GM12891 (cell line): ENCODE measurements at regions not wholly inside any gene's neighbourhood (a gene's known extent, or its start where the extent isn't known, plus 50 kb on each side); places are given as distances from the start of the nearest gene placed in this dataset.

Experiments
- PAX5 ChIP-seq: IDR thresholded peaks from 2 replicates; pipeline ENCODE4 v1.6.1; 2011; ENCODE audit warnings: low read length, moderate library complexity, mild to moderate bottlenecking; ENCODE audit not compliant: insufficient read depth, severe bottlenecking
- POLR2A ChIP-seq: IDR thresholded peaks from 2 replicates; pipeline ENCODE4 v1.6.1; 2011; ENCODE audit warnings: low read depth, low read length, control low read depth
- POLR2AphosphoS5 ChIP-seq: IDR thresholded peaks from 2 replicates; pipeline ENCODE4 v1.6.1; 2011; ENCODE audit warnings: low read depth, low read length, control low read depth
- POU2F2 ChIP-seq: IDR thresholded peaks from 2 replicates; pipeline ENCODE4 v1.6.1; 2011; ENCODE audit warnings: low read depth, mild to moderate bottlenecking, control low read depth, low read length, moderate library complexity
- SPI1 ChIP-seq: IDR thresholded peaks from 2 replicates; pipeline ENCODE4 v1.6.1; 2011; ENCODE audit warnings: low read depth, low read length, control low read depth
- TAF1 ChIP-seq: IDR thresholded peaks from 2 replicates; pipeline ENCODE4 v1.6.1; 2011; ENCODE audit warnings: low read depth, low read length, control low read depth

GRCh38 chr11:92473736-92474135 is 249.1 kb downstream of the FAT3 start:
- TF ChIP-seq TAF1 (no peak), POLR2A (no peak), POU2F2 (no peak), POLR2AphosphoS5 (no peak), SPI1 (no peak), PAX5 (no peak)
